NT2/D1 (cell line): ENCODE measurements at regions not wholly inside any gene's neighbourhood (a gene's known extent, or its start where the extent isn't known, plus 50 kb on each side); places are given as distances from the start of the nearest gene placed in this dataset.

Source experiments
- SUZ12 ChIP-seq: IDR thresholded peaks from 2 replicates; pipeline ENCODE4 v1.6.1; 2011; ENCODE audit not compliant: insufficient read length, insufficient read depth; ENCODE audit errors: extremely low read depth
- YY1 ChIP-seq: IDR thresholded peaks from 2 replicates; pipeline ENCODE4 v1.6.1; 2011; ENCODE audit not compliant: insufficient read length, insufficient read depth
- ZNF274 ChIP-seq: IDR thresholded peaks from 2 replicates; pipeline ENCODE4 v1.6.1; 2011; ENCODE audit warnings: mild to moderate bottlenecking, low read depth, low read length

GRCh38 chr1:209511169-209511568 is 72.3 kb upstream of the CAMK1G start:
- no peak for TF ChIP-seq SUZ12
- TF ChIP-seq ZNF274, result no peak
- no peak for TF ChIP-seq YY1
